RCC 7860 (cell line): ENCODE measurements at regions not wholly inside any gene's neighbourhood (a gene's known extent, or its start where the extent isn't known, plus 50 kb on each side); places are given as distances from the start of the nearest gene placed in this dataset.

Experiments used
- DNase-seq: peaks from one replicate; pipeline ENCODE4 v3.0.0-alpha.2; 2015; ENCODE audit warnings: low spot score
- FAIRE-seq: peaks from 2 replicates; lab custom pipeline; 2012; peaks lifted over from hg19 to GRCh38; lab: Jason Lieb, UNC

- DNase-seq (no peak), FAIRE-seq (no peak)
Measured at GRCh38 chr2:7281231-7282201, 364.3 kb downstream of the RNF144A start.

GRCh38 chr2:7286120-7286519 is 368.9 kb downstream of the RNF144A start:
- no peak for DNase-seq
- FAIRE-seq: no peak

- no peak for DNase-seq
- no peak for FAIRE-seq
Measured at GRCh38 chr2:7288484-7288883, 371.3 kb downstream of the RNF144A start.

GRCh38 chr2:7289697-7290096 is 372.5 kb downstream of the RNF144A start:
- DNase-seq (no peak), FAIRE-seq (no peak)

GRCh38 chr2:7292154-7292691 is 375.0 kb downstream of the RNF144A start:
- DNase-seq (no peak), FAIRE-seq (no peak)

- DNase-seq (no peak), FAIRE-seq (no peak)
Measured at GRCh38 chr2:7309582-7309981, 392.4 kb downstream of the RNF144A start.

GRCh38 chr2:7324706-7325105 is 407.5 kb downstream of the RNF144A start:
- FAIRE-seq: no peak

GRCh38 chr2:7325186-7325585 is 408.0 kb downstream of the RNF144A start:
- FAIRE-seq (no peak), DNase-seq (no peak)

More at GRCh38 chr2:7324706-7325105, 407.5 kb downstream of the RNF144A start:
- no peak for DNase-seq

- DNase-seq (no peak), FAIRE-seq (no peak)
Measured at GRCh38 chr2:7329465-7329864, 412.3 kb downstream of the RNF144A start.

GRCh38 chr2:7333189-7333765 is 416.1 kb downstream of the RNF144A start:
- no peak for DNase-seq
- no peak for FAIRE-seq

GRCh38 chr2:7333960-7334493 is 416.8 kb downstream of the RNF144A start:
- DNase-seq (no peak), FAIRE-seq (no peak)

- no peak for FAIRE-seq
Measured at GRCh38 chr2:7338961-7339360, 421.7 kb downstream of the RNF144A start.

GRCh38 chr2:7346336-7346735 is 429.1 kb downstream of the RNF144A start:
- DNase-seq (no peak), FAIRE-seq (no peak)

More at GRCh38 chr2:7338961-7339360, 421.7 kb downstream of the RNF144A start:
- DNase-seq: no peak

- FAIRE-seq (no peak), DNase-seq (no peak)
Measured at GRCh38 chr2:7348761-7349160, 431.5 kb downstream of the RNF144A start.

GRCh38 chr2:7352191-7352590 is 435.0 kb downstream of the RNF144A start:
- FAIRE-seq (no peak), DNase-seq (no peak)

GRCh38 chr2:7353571-7353970 is 436.4 kb downstream of the RNF144A start:
- no peak for FAIRE-seq
- DNase-seq: no peak

- no peak for DNase-seq
- no peak for FAIRE-seq
Measured at GRCh38 chr2:7355781-7356180, 438.6 kb downstream of the RNF144A start.

- no peak for DNase-seq
- no peak for FAIRE-seq
Measured at GRCh38 chr2:7356909-7357584, 439.8 kb downstream of the RNF144A start.

GRCh38 chr2:7357993-7358392 is 440.8 kb downstream of the RNF144A start:
- FAIRE-seq (no peak), DNase-seq (no peak)

- FAIRE-seq (no peak), DNase-seq (no peak)
Measured at GRCh38 chr2:7358865-7359447, 441.7 kb downstream of the RNF144A start.

GRCh38 chr2:7363906-7364305 is 446.7 kb downstream of the RNF144A start:
- FAIRE-seq (no peak), DNase-seq (no peak)
